ENCODE measurements at regions not wholly inside any gene's neighbourhood (a gene's known extent, or its start where the extent isn't known, plus 50 kb on each side); places are given as distances from the start of the nearest gene placed in this dataset.

DNA sequence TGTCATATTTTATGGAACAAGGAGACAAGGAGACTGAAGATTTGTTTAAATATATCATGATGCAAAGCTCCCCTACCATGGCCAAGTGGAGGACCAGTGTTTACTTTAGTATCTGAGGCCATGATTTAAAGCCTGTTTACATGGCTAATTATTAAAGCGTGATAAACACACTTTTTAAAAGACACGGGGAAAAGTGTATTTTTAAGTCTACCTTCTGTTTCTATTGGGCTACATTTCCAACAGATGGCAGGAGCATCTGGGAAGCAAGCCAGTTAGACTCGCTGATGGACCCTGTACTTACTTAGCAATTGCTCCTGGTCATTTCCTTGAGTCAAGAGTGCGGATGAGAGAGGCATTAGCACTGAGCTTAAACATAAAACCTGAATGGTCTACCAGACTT is 480.3 kb upstream of the SEMA6A start:
- Mint-ChIP-seq H3K4me1 (peaks cover 57 to 63% of the 10 kb centered on the region in 2 experiments), H3K36me3 (ENCODE audit: insufficient read depth in 1 of 3, low read depth in 3 of 3) (peaks cover 0 to 8% (median 6%) of the 10 kb centered on the region in 3 experiments; a peak in 5 of 7 replicates), H3K27ac (peak overlapping the region in 2 of 3 experiments; percentile 24 to 35; a peak in 1 of 7 replicates), H3K27me3 (ENCODE audit: low read depth) (no peaks in the 10 kb centered on the region), H3K9me3 (peaks cover 0 to 15% of the 10 kb centered on the region in 2 experiments; a peak in 3 of 5 replicates), H3K4me3 (no peak overlapping the region)
- no peak overlapping the region for H3T11ph ChIP-seq (ENCODE audit: low read length)
- WGBS (ENCODE audit: extremely low coverage, insufficient read length, low lambda C conversion rate) = no CpG with 5 or more reads among the region's 4 CpGs
- H2BK20ac ChIP-seq (ENCODE audit: low read depth, low read length, poor library complexity, severe bottlenecking) = no peak overlapping the region
- peaks cover 18% of the 10 kb centered on the region; the same call in 1 of the 2 replicates for H3K4me1 ChIP-seq (ENCODE audit: insufficient read depth, low read length)
- H4K8ac ChIP-seq (replicated peaks; ENCODE audit: insufficient read length, low read depth, low read length) = no peak overlapping the region
- no peaks in the 10 kb centered on the region for H3K27me3 ChIP-seq (ENCODE audit: insufficient read depth, low read length)
- no peaks in the 10 kb centered on the region for H3K23me2 ChIP-seq (ENCODE audit: insufficient read length, low read depth, low read length, poor library complexity, severe bottlenecking)
- no peak for TF ChIP-seq CTCF (conservative IDR thresholded peaks at IDR 0.05)
- H3K9ac ChIP-seq (ENCODE audit: extremely low read depth, insufficient read length, low read length) = no peak overlapping the region
- no peaks in the 10 kb centered on the region for H4K20me1 ChIP-seq (ENCODE audit: control insufficient read depth, insufficient read depth, insufficient read length)
- no peaks in the 10 kb centered on the region for H3K9me3 ChIP-seq (ENCODE audit: control insufficient read depth, low read depth, low read length)
- H3K23ac ChIP-seq (ENCODE audit: insufficient read length, low read depth, low read length) = no peak overlapping the region
- no peak overlapping the region for H2AK5ac ChIP-seq (ENCODE audit: insufficient read length, low read length)
- no peak overlapping the region for H3K14ac ChIP-seq (ENCODE audit: insufficient read depth, low read length)
- DNase-seq = no peak
- no peak overlapping the region for H4K5ac ChIP-seq (ENCODE audit: insufficient read length, low read depth, low read length)
- no peak overlapping the region for H4K91ac ChIP-seq (ENCODE audit: insufficient read length, low read depth, low read length)
- no peak overlapping the region for H2BK5ac ChIP-seq (ENCODE audit: insufficient read length, low read length)
- no peak overlapping the region for H3K56ac ChIP-seq (ENCODE audit: insufficient read length, low read depth, low read length)
- no peak overlapping the region for H3K4me2 ChIP-seq (ENCODE audit: insufficient read depth, insufficient read length, low read length)
- H3K18ac ChIP-seq (ENCODE audit: insufficient read length, low read depth, low read length) = no peak overlapping the region
- H2BK15ac ChIP-seq (ENCODE audit: low read depth, low read length) = no peak overlapping the region
- H3K79me2 ChIP-seq (ENCODE audit: insufficient read depth, low read length) = no peaks in the 10 kb centered on the region
- peak overlapping the region; percentile 49 for H3K27ac ChIP-seq (ENCODE audit: insufficient read length, low read depth, low read length)
- no peak overlapping the region for H2BK120ac ChIP-seq (ENCODE audit: low read depth, low read length, poor library complexity, severe bottlenecking)
- H3K79me1 ChIP-seq (ENCODE audit: insufficient read depth, low read depth, low read length, poor library complexity, severe bottlenecking) = no peaks in the 10 kb centered on the region
- H2BK12ac ChIP-seq (ENCODE audit: insufficient read length, low read depth, low read length) = no peak overlapping the region
- no peak overlapping the region for H3K4ac ChIP-seq (ENCODE audit: low read depth, low read length)
- no peak overlapping the region for H2AFZ ChIP-seq (ENCODE audit: low read length)
